ENCODE measurements at regions not wholly inside any gene's neighbourhood (a gene's known extent, or its start where the extent isn't known, plus 50 kb on each side); places are given as distances from the start of the nearest gene placed in this dataset.

DNA sequence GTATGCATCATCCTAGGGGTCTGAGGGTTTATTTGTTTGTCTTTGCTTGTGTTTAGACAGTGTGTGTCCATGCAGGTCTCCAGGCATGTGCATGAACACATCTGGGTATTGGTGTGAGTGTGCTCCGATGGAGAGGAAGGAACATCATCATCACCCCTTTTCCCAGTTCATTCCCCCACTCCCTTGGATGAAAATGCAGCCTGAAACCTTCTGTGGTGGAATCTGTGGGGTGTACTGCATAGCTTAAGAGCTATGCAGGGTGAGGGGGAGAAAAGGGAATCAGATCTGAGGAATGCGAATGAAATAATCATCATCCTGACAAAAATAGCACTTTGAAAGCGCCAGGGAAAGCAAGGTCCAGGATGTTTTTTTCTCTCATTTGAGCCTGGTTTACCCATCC is 520.1 kb downstream of the NTRK3 start:
- TF ChIP-seq, protein P1, sequence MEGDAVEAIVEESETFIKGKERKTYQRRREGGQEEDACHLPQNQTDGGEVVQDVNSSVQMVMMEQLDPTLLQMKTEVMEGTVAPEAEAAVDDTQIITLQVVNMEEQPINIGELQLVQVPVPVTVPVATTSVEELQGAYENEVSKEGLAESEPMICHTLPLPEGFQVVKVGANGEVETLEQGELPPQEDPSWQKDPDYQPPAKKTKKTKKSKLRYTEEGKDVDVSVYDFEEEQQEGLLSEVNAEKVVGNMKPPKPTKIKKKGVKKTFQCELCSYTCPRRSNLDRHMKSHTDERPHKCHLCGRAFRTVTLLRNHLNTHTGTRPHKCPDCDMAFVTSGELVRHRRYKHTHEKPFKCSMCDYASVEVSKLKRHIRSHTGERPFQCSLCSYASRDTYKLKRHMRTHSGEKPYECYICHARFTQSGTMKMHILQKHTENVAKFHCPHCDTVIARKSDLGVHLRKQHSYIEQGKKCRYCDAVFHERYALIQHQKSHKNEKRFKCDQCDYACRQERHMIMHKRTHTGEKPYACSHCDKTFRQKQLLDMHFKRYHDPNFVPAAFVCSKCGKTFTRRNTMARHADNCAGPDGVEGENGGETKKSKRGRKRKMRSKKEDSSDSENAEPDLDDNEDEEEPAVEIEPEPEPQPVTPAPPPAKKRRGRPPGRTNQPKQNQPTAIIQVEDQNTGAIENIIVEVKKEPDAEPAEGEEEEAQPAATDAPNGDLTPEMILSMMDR (IDR thresholded peaks at IDR 0.05; ENCODE audit: poor library complexity, severe bottlenecking): no peak
- TF ChIP-seq TAF1 (IDR thresholded peaks at IDR 0.05; ENCODE audit: low read depth) (no peak), POLR2AphosphoS5 (IDR thresholded peaks at IDR 0.05) (no peak), EP300 (conservative IDR thresholded peaks at IDR 0.05; ENCODE audit: poor library complexity, severe bottlenecking) (no peak), EZH2 (IDR thresholded peaks at IDR 0.05; ENCODE audit: borderline replicate concordance, insufficient read depth, low read length, poor library complexity, severe bottlenecking) (no peak), SMC3 (conservative IDR thresholded peaks at IDR 0.05; ENCODE audit: poor library complexity) (no peak), REST (IDR thresholded peaks at IDR 0.05; ENCODE audit: borderline replicate concordance) (no peak), MXI1 (conservative IDR thresholded peaks at IDR 0.05; ENCODE audit: poor library complexity, severe bottlenecking) (no peak), RAD21 (conservative IDR thresholded peaks at IDR 0.05) (no peak)

Measured in neural cell (in vitro differentiated cells).